Astrocyte (in vitro differentiated cells and primary cell): ENCODE measurements at regions not wholly inside any gene's neighbourhood (a gene's known extent, or its start where the extent isn't known, plus 50 kb on each side); places are given as distances from the start of the nearest gene placed in this dataset.

ENCODE experiments used
- DNase-seq: peaks from one replicate; pipeline ENCODE4 v3.0.0-alpha.2; 2010; ENCODE audit warnings: low read depth
- FAIRE-seq: peaks from 2 replicates; lab custom pipeline; 2011; peaks lifted over from hg19 to GRCh38; lab: Jason Lieb, UNC
- H2AFZ ChIP-seq: 2 replicates; pipeline ENCODE4 v1.6.0; 2012; ENCODE audit warnings: low read depth, low read length, inconsistent platforms
- H3K27ac ChIP-seq: 2 replicates; pipeline ENCODE4 v1.5.1; 2011; ENCODE audit warnings: low read depth, low read length, inconsistent platforms
- H3K27me3 ChIP-seq: 2 replicates; pipeline ENCODE4 v1.6.0; 2011; ENCODE audit warnings: low read length, inconsistent platforms; ENCODE audit not compliant: insufficient read depth
- H3K36me3 ChIP-seq: 2 replicates; pipeline ENCODE4 v1.5.1; 2011; ENCODE audit warnings: low read length, inconsistent platforms; ENCODE audit not compliant: insufficient read depth
- H3K4me1 ChIP-seq: 2 replicates; pipeline ENCODE4 v1.5.1; 2011; ENCODE audit warnings: low read length, inconsistent platforms; ENCODE audit not compliant: insufficient read depth
- H3K4me2 ChIP-seq: 2 replicates; pipeline ENCODE4 v1.6.0; 2012; ENCODE audit warnings: low read length, inconsistent platforms
- H3K4me3 ChIP-seq: 2 replicates; pipeline ENCODE4 v1.5.1; 2011; ENCODE audit warnings: low read depth, mild to moderate bottlenecking, low read length, inconsistent platforms; ENCODE audit not compliant: insufficient read depth
- H3K79me2 ChIP-seq: 2 replicates; pipeline ENCODE4 v1.6.0; 2012; ENCODE audit warnings: mild to moderate bottlenecking, low read length, inconsistent platforms; ENCODE audit not compliant: insufficient read depth
- H3K9ac ChIP-seq: 2 replicates; pipeline ENCODE4 v1.6.0; 2012; ENCODE audit warnings: mild to moderate bottlenecking, low read length, inconsistent platforms
- H3K9me3 ChIP-seq: 2 replicates; pipeline ENCODE4 v1.5.1; 2012; ENCODE audit warnings: low read depth, mild to moderate bottlenecking, low read length, inconsistent platforms; ENCODE audit not compliant: insufficient read depth
- H4K20me1 ChIP-seq: 2 replicates; pipeline ENCODE4 v1.6.0; 2012; ENCODE audit warnings: low read length, inconsistent platforms; ENCODE audit not compliant: insufficient read depth
- H3K27ac Mint-ChIP-seq: one replicate; pipeline ENCODE4 v1.8.0; 2021; ENCODE audit warnings: mild to moderate bottlenecking, mixed read lengths; ENCODE audit not compliant: unreplicated experiment
- H3K27me3 Mint-ChIP-seq: one replicate; pipeline ENCODE4 v1.8.0; 2021; ENCODE audit warnings: low read depth, mixed read lengths; ENCODE audit not compliant: unreplicated experiment
- H3K36me3 Mint-ChIP-seq: one replicate; pipeline ENCODE4 v1.8.0; 2021; ENCODE audit warnings: low read depth, mixed read lengths; ENCODE audit not compliant: unreplicated experiment
- H3K4me1 Mint-ChIP-seq: one replicate; pipeline ENCODE4 v1.8.0; 2021; ENCODE audit warnings: low read depth, mixed read lengths; ENCODE audit not compliant: unreplicated experiment
- H3K4me3 Mint-ChIP-seq: one replicate; pipeline ENCODE4 v1.8.0; 2021; ENCODE audit warnings: mild to moderate bottlenecking, moderate library complexity, mixed read lengths; ENCODE audit not compliant: unreplicated experiment
- H3K9me3 Mint-ChIP-seq: one replicate; pipeline ENCODE4 v1.8.0; 2021; ENCODE audit warnings: mild to moderate bottlenecking, mixed read lengths; ENCODE audit not compliant: unreplicated experiment
- EZH2 ChIP-seq: IDR thresholded peaks from 2 replicates; pipeline ENCODE4 v1.6.1; 2012; ENCODE audit warnings: mild to moderate bottlenecking, low read length, inconsistent platforms; ENCODE audit not compliant: insufficient read depth
- TF ChIP-seq, protein P1 (sequence below): IDR thresholded peaks from 2 replicates; pipeline ENCODE4 v1.5.1; 2011; ENCODE audit warnings: low read depth, mild to moderate bottlenecking, inconsistent platforms, low read length, moderate library complexity; ENCODE audit not compliant: insufficient read depth

GRCh38 chr2:176997792-176998169 lies 214.8 kb upstream of the HNRNPA3 start:
- H3K36me3 ChIP-seq = no peaks in the 10 kb centered on the region
- H3K4me1 Mint-ChIP-seq = peaks cover 22% of the 10 kb centered on the region
- H3K27me3 ChIP-seq = no peaks in the 10 kb centered on the region
- FAIRE-seq (no peak), DNase-seq (no peak)
- no peak overlapping the region for H3K9ac ChIP-seq
- no peak overlapping the region for H3K27ac ChIP-seq
- H3K36me3 Mint-ChIP-seq = peaks cover 2% of the 10 kb centered on the region
- no peak overlapping the region for H3K4me3 Mint-ChIP-seq
- no peaks in the 10 kb centered on the region for H3K9me3 ChIP-seq
- H3K27ac Mint-ChIP-seq = no peak overlapping the region
- no peaks in the 10 kb centered on the region for H3K27me3 Mint-ChIP-seq
- H4K20me1 ChIP-seq = no peaks in the 10 kb centered on the region
- no peaks in the 10 kb centered on the region for H3K79me2 ChIP-seq
- no peak overlapping the region for H2AFZ ChIP-seq
- TF ChIP-seq, protein P1, sequence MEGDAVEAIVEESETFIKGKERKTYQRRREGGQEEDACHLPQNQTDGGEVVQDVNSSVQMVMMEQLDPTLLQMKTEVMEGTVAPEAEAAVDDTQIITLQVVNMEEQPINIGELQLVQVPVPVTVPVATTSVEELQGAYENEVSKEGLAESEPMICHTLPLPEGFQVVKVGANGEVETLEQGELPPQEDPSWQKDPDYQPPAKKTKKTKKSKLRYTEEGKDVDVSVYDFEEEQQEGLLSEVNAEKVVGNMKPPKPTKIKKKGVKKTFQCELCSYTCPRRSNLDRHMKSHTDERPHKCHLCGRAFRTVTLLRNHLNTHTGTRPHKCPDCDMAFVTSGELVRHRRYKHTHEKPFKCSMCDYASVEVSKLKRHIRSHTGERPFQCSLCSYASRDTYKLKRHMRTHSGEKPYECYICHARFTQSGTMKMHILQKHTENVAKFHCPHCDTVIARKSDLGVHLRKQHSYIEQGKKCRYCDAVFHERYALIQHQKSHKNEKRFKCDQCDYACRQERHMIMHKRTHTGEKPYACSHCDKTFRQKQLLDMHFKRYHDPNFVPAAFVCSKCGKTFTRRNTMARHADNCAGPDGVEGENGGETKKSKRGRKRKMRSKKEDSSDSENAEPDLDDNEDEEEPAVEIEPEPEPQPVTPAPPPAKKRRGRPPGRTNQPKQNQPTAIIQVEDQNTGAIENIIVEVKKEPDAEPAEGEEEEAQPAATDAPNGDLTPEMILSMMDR = no peak
- TF ChIP-seq EZH2 = no peak
- H3K4me3 ChIP-seq = no peak overlapping the region
- H3K4me2 ChIP-seq = no peak overlapping the region
- no peaks in the 10 kb centered on the region for H3K9me3 Mint-ChIP-seq
- H3K4me1 ChIP-seq = peaks cover 10% of the 10 kb centered on the region

GRCh38 chr2:176999301-176999700 lies 213.3 kb upstream of the HNRNPA3 start:
- FAIRE-seq (no peak), DNase-seq (peak; percentile 4)
- Mint-ChIP-seq H3K36me3 (peaks cover 2% of the 10 kb centered on the region), H3K9me3 (no peaks in the 10 kb centered on the region), H3K27me3 (no peaks in the 10 kb centered on the region), H3K4me3 (no peak overlapping the region), H3K4me1 (peaks cover 22% of the 10 kb centered on the region), H3K27ac (peak overlapping the region; percentile 64)
- Histone ChIP-seq H3K9ac (no peak overlapping the region), H3K4me3 (no peak overlapping the region), H3K79me2 (no peaks in the 10 kb centered on the region), H3K36me3 (no peaks in the 10 kb centered on the region), H3K9me3 (no peaks in the 10 kb centered on the region), H2AFZ (no peak overlapping the region), H3K4me2 (no peak overlapping the region), H3K4me1 (peaks cover 10% of the 10 kb centered on the region), H3K27ac (no peak overlapping the region), H4K20me1 (no peaks in the 10 kb centered on the region), H3K27me3 (no peaks in the 10 kb centered on the region)
- TF ChIP-seq, protein P1 = no peak
- no peak for TF ChIP-seq EZH2

- Histone ChIP-seq H3K4me1 (peaks cover 10% of the 10 kb centered on the region), H2AFZ (no peak overlapping the region), H3K27me3 (no peaks in the 10 kb centered on the region), H3K9ac (no peak overlapping the region), H3K79me2 (no peaks in the 10 kb centered on the region), H3K4me3 (no peak overlapping the region), H3K27ac (no peak overlapping the region), H3K4me2 (no peak overlapping the region), H3K36me3 (no peaks in the 10 kb centered on the region), H4K20me1 (no peaks in the 10 kb centered on the region), H3K9me3 (no peaks in the 10 kb centered on the region)
- Mint-ChIP-seq H3K4me1 (peaks cover 22% of the 10 kb centered on the region), H3K4me3 (no peak overlapping the region), H3K9me3 (no peaks in the 10 kb centered on the region), H3K27ac (peak overlapping the region; percentile 8), H3K27me3 (no peaks in the 10 kb centered on the region), H3K36me3 (peaks cover 2% of the 10 kb centered on the region)
- DNase-seq (no peak), FAIRE-seq (no peak)
- no peak for TF ChIP-seq EZH2
- TF ChIP-seq, protein P1 = no peak
These were observed 212.4 kb upstream of the HNRNPA3 start for GRCh38 chr2:177000061-177000714.
